ENCODE measurements at regions not wholly inside any gene's neighbourhood (a gene's known extent, or its start where the extent isn't known, plus 50 kb on each side); places are given as distances from the start of the nearest gene placed in this dataset.
"Not testable (repeated sequence)": the region's sequence is repeated elsewhere in the genome, so short reads cannot be mapped to it uniquely, and the experiment has no call there.

GRCh38 chr2:64924170-64924934 lies 64.8 kb upstream of the SLC1A4 start:
- no peak for DNase-seq

- DNase-seq = not testable (repeated sequence)
Observed at GRCh38 chr2:64925930-64926722, 63.1 kb upstream of the SLC1A4 start.

- no peak for DNase-seq
Observed at GRCh38 chr2:64928813-64929212, 60.4 kb upstream of the SLC1A4 start.

- DNase-seq = no peak
Observed at GRCh38 chr2:64929333-64929732, 59.9 kb upstream of the SLC1A4 start.

- DNase-seq = no peak
Observed at GRCh38 chr2:64930258-64930671, 58.9 kb upstream of the SLC1A4 start.

GRCh38 chr2:64931246-64932115 lies 57.7 kb upstream of the SLC1A4 start:
- no peak for DNase-seq

GRCh38 chr2:64932116-64932370 lies 57.2 kb upstream of the SLC1A4 start:
- no peak for DNase-seq

DNA sequence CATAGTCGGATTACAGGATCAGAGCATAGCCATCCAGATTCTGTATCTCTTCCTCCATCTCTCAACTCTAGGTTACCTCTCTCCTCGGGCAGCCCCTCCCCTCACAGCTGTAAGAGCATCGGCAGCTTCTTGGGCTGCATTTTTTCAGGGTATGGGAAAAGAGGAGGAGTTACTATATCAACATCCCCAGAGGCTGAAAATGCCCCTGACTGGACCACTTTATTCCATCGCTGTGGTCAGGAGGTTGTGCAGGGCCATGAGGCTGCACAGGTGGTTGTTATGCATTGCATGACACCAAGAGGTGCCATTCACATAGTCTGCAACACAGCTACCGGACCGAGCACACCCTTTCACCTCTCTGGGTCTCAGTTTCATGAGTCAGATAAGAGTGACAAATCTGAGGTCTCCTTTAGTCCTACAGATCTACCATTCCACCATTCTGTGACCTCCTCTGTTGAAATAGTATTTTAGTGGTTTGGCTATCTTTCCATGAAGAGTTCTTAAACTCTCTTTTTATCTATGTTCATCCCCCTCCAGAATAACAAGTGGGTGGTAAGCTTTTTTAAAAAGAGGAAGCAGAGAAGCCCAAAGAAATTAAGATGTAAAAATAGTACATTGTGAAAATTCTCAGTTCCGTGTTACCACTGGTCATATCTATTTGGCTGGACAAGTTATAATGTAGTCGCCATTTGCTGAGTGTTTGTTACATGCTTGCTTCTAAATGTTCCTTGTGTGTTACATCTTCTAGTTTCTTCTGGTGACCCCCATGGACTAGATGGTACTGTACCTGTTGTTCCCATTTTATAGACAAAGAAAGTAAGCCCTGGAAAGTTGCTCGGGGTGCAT lies 56.6 kb upstream of the SLC1A4 start:
- DNase-seq = no peak

- no peak for DNase-seq
Observed at GRCh38 chr2:64934530-64934929, 54.7 kb upstream of the SLC1A4 start.

DNA sequence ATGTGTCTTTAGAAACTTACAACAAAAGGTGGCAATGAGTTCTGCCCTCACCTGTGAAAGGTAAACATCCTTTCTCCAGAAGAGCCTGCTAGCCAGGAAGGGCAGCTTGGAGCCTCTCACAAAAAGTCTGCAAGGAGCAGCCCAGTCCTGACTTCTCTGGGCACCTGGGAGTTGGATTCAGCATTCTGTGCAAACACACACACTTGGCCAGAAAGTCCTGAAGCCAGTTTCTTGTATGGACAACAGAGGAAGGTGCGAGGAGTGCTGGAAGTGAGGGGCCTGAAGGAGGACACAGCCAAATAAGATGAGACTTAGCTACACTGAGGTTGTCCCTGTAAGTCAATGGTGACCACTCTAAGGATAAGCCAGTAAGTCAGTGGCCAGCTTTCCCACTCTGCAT lies 52.4 kb upstream of the SLC1A4 start:
- DNase-seq = no peak

DNA sequence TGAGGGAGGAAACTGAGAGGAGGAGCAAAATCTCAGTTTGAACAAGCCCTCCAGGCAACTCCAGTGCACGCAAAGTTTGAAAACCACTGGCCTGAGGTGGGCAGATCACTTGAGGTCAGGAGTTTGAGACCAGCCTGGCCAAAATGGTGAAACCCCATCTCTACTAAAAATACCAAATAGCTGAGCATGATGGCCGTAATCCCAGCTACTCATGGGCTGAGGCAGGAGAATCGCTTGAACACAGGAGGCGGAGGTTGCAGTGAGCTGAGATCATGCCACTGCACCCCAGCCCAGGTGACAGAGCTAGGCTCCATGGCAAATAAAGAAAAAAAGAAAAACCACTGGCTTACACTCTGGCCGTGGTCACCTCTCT lies 51.9 kb upstream of the SLC1A4 start:
- DNase-seq = not testable (repeated sequence)

DNA sequence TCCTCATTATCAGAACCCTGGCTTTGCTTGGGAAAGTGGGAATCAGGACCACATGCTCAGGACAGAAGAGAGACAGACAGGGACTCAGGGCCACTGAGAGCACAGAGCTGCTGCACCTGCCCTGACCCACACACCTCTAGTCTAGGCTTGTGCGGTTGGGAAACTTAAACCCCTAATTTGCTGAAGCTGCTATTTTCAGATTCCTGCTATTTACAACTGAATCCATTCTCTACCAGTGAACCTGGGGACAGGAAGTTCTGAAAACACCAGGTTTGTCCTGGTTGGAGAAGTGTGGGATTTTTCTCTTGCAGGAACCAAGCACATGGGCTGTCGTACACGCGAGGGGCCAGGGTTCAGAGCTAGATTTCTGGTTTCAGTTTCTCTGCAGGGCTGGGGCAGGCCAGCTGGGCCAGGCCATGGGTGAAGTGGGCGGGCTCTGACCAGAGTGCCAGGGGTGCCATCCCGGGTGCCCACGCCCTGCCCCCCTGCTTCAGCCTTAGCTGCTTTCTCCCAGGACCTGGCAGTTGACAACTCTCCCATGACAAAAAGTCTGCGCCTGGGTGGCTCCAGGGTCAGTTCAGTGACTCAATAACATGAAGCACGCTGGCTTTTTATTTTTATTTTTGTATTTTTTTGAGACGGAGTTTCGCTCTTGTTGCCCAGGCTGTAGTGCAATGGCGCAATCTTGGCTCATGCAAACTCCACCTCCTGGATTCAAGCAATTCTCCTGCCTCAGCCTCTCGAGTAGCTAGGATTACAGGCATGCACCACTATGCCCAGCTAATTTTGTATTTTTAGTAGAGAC lies 51.3 kb upstream of the SLC1A4 start:
- DNase-seq = no peak

DNA sequence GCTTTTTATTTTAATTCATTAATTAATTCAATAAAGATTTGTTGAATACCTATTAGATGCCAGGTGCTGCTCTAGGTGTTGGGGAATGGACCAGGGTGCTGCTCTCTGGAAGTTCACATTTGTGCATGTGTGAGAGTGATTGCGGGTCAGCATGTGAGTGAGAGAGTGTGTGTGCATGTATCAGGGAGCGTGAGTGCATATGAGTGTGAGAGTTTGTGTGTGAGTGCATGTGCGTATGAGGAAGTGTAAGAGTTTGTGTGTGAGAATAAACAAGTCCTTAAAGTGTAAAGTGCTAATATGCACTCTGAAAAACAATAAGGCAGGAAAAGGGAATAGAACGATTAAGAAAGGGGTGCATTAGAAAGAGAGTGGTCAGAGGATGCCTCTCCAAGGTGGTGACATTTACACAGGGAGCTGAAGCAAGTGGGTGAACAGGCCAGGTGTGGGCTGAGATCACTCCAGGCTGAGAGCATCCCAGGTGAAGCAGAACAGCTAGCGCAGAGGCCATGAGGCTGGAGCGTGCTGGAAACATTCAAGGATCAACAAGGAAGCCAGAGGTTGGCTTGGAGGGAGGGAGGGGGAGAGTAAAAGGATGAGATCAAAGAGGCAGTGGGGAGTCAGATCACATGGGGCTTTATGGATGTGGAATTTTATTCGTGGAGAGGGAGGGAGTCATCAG lies 50.5 kb upstream of the SLC1A4 start:
- DNase-seq = no peak

DNA sequence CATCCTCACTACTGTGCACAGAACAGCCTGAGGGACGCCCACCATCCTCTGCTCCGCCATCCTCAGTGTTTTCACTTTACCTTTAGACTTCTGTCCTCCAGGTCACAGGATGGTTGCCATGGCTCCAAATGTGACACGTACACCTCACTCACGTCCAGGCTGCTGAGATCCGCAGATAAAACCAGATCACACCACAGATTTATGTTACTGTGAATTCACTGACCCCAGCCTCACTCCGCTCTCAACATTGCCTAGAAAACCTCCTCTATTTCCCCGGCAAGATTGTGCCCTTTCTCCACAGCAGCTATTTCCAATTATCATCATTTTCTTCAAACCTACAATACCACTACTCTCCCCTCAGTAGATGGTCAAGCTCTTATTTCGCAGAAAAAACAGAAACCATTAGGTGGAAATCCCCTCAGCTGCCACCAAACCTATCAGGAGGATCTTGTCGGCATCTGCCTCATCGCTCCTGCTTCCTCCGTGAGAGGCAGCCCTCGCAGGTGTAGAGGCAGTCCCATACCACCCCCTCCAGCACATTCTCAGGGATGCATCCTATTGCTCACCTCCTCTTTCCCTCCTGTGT lies 49.8 kb upstream of the SLC1A4 start:
- no peak for DNase-seq
